Ishikawa (cell line): ENCODE measurements at regions not wholly inside any gene's neighbourhood (a gene's known extent, or its start where the extent isn't known, plus 50 kb on each side); places are given as distances from the start of the nearest gene placed in this dataset.

Source experiments
- EGR1 ChIP-seq: IDR thresholded peaks from 2 replicates; pipeline ENCODE4 v1.6.1; 2012
- EP300 ChIP-seq: IDR thresholded peaks from 2 replicates; pipeline ENCODE4 v1.6.1; 2012; ENCODE audit warnings: borderline replicate concordance
- NFIC ChIP-seq: IDR thresholded peaks from 2 replicates; pipeline ENCODE4 v1.6.1; 2012
- RAD21 ChIP-seq: IDR thresholded peaks from 2 replicates; pipeline ENCODE4 v1.6.1; 2012; ENCODE audit warnings: low read depth
- TCF12 ChIP-seq: IDR thresholded peaks from 2 replicates; pipeline ENCODE4 v1.6.1; 2012; ENCODE audit warnings: low read depth
- YY1 ChIP-seq: IDR thresholded peaks from 2 replicates; pipeline ENCODE4 v1.6.1; 2012; ENCODE audit warnings: low read depth
- TF ChIP-seq, protein P1 (sequence below): IDR thresholded peaks from 2 replicates; pipeline ENCODE4 v1.6.1; 2012; ENCODE audit warnings: low read depth, mild to moderate bottlenecking
- TF ChIP-seq, protein P2 (sequence below): IDR thresholded peaks from 2 replicates; pipeline ENCODE4 v1.6.1; 2012

DNA sequence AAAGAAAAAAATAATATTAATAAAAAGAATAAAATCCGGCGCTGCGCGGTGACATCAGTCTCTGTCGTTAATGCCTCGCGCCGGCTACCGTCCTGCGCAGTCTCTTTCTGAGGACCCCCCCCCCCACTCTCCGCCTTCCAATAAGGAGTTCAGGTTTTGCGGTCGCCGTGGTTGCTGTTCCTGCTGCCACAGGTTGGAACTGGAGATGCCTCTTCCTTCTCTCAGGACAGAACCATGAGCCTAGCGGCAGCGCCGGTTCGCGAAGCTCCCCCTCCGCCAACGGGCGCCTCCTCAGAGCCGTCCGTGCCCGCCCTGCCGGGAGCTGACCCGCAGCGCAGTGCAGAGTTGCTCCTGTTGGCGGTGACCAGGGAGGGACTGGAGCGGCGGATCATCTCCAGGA lies 2093.4 kb downstream of the TP53TG3F start:
- TF ChIP-seq TCF12 (no peak), EGR1 (no peak), RAD21 (no peak), YY1 (no peak), NFIC (no peak), EP300 (no peak)
- TF ChIP-seq, protein P1, sequence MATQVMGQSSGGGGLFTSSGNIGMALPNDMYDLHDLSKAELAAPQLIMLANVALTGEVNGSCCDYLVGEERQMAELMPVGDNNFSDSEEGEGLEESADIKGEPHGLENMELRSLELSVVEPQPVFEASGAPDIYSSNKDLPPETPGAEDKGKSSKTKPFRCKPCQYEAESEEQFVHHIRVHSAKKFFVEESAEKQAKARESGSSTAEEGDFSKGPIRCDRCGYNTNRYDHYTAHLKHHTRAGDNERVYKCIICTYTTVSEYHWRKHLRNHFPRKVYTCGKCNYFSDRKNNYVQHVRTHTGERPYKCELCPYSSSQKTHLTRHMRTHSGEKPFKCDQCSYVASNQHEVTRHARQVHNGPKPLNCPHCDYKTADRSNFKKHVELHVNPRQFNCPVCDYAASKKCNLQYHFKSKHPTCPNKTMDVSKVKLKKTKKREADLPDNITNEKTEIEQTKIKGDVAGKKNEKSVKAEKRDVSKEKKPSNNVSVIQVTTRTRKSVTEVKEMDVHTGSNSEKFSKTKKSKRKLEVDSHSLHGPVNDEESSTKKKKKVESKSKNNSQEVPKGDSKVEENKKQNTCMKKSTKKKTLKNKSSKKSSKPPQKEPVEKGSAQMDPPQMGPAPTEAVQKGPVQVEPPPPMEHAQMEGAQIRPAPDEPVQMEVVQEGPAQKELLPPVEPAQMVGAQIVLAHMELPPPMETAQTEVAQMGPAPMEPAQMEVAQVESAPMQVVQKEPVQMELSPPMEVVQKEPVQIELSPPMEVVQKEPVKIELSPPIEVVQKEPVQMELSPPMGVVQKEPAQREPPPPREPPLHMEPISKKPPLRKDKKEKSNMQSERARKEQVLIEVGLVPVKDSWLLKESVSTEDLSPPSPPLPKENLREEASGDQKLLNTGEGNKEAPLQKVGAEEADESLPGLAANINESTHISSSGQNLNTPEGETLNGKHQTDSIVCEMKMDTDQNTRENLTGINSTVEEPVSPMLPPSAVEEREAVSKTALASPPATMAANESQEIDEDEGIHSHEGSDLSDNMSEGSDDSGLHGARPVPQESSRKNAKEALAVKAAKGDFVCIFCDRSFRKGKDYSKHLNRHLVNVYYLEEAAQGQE: no peak
- TF ChIP-seq, protein P2, sequence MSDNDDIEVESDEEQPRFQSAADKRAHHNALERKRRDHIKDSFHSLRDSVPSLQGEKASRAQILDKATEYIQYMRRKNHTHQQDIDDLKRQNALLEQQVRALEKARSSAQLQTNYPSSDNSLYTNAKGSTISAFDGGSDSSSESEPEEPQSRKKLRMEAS: no peak
